Ramos (cell line): ENCODE measurements at regions not wholly inside any gene's neighbourhood (a gene's known extent, or its start where the extent isn't known, plus 50 kb on each side); places are given as distances from the start of the nearest gene placed in this dataset.

Experiments used
- in situ Hi-C: fragments of 300-500 bp; cut with MboI; formaldehyde crosslinking; loops from one replicate; pipeline ENCODE4 v1.14.3; 2022; ENCODE audit warnings: low sequenced_read_pairs; ENCODE audit not compliant: unreplicated experiment

DNA sequence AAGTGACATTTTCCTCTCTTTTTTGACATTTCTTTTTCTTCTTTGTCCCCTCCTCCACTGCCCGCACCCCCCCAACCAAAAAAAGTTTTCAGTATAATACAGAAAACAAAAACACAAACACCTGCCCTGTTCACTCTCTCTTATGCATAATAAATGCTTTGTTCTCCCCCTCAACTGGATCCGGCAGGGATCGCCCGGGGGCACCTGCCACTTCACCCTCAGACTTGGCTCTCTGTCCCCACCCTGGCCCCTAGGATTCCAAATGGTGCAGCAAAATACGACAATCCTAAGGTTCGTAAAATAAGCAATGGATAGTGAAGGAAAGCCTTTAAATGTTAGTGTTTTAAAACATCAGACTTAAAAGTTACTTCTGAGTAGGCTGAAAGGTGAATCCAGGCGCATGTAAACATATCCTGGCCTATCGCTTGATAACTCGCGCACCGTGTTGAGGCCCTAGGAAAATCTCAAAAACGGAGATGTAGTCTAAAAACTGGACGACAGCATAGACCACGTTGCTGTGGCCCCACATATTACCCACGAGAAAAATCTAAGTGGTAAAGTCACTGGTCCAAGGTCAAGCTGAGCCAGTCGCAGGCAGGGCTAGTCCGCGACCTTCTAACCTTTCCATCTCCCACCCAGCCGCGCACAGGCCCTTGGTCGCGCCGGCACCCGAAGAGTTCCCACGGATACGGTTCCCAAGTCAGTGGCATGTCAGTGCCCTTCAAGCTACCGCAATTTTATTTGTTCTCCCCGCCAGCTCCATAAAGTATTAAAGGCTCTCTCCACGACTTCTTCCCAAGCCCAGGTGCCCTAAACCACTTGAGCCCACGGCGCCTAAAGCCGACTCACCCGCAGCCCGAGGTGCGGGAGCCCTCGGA, 130.8 kb downstream of the OGFRL1 start:
- in situ Hi-C loops = loop anchor here (25.0 kb wide), 1 partner anchor 93 kb away; no protein-coding TSS in a partner anchor

DNA sequence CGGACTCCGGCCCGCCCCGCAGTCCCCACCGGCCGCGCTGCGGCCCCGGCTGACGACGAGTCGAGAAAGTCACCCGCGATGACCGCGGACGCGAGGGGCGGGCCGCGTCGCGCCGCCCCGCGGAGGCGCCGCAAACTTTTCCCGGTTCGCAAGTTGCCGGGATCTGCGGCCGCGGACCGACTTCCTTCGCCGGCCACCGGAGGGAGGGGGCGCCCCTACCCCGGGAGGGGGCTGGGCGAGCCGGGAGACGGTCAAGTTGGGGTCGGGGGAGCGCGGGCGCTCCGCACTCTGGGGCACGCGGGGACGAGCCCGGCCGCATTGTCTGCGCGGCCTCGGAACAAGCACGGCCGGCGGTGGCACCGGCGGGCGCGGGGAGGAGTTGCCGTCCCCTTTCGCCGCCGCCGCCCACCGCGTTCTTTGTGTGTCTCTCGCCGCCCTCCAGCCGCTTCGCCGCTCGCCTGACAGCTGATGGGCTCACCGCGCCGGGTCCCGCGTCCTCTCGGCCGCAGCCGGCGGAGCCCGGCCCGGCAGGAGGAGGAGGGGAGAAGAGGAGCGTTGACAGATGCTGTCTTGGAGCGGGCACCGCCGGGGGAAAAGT, 131.6 kb downstream of the OGFRL1 start:
- in situ Hi-C loops = loop anchor here (25.0 kb wide), 1 partner anchor 92 kb away; no protein-coding TSS in a partner anchor

GRCh38 chr6:71420693-71421328, 132.2 kb downstream of the OGFRL1 start:
- in situ Hi-C loops = loop anchor here (25.0 kb wide), 1 partner anchor 91 kb away; no protein-coding TSS in a partner anchor

GRCh38 chr6:71421611-71422010, 133.0 kb downstream of the OGFRL1 start:
- in situ Hi-C loops = loop anchor here (25.0 kb wide), 1 partner anchor 91 kb away; no protein-coding TSS in a partner anchor

DNA sequence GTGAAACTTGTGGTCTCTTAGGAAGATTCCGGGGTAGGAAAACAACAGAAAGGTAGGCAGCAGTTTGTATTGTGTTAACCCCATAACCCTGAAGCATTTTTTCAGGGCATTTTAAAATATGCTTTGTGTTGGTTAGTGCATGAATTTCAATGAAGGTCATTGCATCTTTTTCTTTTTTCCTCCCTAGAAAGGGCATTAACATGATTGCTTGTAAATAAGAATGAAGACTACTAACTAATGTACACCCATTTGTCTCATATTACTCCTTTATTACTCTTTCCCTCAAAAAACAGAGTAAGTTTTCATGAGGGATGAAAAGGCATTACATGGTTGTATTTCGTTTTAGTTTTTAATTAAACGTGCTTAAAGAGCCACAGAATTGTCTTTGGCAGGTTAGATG, 141.4 kb downstream of the OGFRL1 start:
- in situ Hi-C loops = no loop called here

DNA sequence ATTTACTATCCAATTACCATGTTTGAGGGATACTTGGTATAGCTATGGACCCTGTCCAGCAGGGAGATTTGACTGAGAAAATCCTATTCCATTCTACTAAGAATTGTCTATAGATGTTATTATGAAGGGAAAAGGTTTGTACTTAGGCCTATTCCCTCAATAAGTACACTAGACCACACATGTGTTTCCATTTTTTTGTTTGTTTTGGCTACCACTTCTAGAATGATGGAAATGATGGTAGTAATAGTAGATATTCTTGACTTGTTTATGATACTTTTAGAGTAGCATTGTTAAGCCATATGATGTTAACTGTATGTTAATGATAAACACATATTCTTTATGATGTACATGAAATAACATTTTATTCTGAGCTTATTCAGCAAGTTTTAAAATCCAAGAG, 144.8 kb downstream of the OGFRL1 start:
- in situ Hi-C loops = no loop called here

DNA sequence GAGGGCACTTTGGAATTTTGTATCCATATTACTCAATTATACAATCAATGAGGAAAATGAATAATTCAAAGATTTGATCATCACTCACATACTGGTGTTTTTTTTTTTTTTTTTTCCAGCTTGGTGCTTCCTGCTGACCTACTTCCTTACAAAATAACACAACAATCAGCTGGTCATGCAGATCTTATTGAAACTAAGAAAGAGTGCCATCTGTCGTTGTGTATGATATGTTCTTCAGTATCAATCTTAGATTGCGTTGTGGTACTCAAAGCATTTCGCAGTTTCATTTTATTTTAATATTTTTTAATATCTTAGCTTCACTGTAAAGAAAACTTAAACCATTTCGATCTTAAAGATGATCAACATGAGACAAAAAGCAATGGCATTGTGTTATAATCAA, 155.6 kb downstream of the OGFRL1 start:
- in situ Hi-C loops = no loop called here

- in situ Hi-C loops = no loop called here
Observed at GRCh38 chr6:71446057-71446456, 157.4 kb downstream of the OGFRL1 start.

GRCh38 chr6:71446470-71446869, 157.9 kb downstream of the OGFRL1 start:
- in situ Hi-C loops = no loop called here

GRCh38 chr6:71452697-71453370, 164.2 kb downstream of the OGFRL1 start:
- in situ Hi-C loops = no loop called here

- in situ Hi-C loops = no loop called here
Observed at GRCh38 chr6:71453371-71453706, 164.7 kb downstream of the OGFRL1 start.

- in situ Hi-C loops = no loop called here
Observed at GRCh38 chr6:71454056-71454455, 165.4 kb downstream of the OGFRL1 start.

DNA sequence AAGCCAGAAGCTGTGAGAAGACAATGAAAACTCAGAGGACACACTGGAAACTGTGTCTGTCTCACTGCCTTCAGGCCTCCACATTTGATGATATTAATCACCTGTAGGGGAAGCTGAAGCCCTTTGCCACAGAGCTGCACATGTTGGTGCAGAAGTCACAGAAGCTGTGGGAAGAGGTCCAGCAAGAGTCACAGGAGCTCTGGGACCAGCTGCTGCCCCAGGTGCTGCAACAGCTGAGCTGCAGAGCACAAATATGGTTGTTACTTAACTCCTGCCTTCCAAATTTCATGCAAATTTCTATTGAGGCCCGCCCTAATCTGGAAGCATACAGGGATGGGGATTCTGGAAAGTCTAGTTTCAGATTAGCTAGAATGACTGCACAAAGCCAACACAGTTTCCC, 169.3 kb downstream of the OGFRL1 start:
- in situ Hi-C loops = no loop called here

GRCh38 chr6:71459162-71459561, 170.6 kb downstream of the OGFRL1 start:
- in situ Hi-C loops = no loop called here

DNA sequence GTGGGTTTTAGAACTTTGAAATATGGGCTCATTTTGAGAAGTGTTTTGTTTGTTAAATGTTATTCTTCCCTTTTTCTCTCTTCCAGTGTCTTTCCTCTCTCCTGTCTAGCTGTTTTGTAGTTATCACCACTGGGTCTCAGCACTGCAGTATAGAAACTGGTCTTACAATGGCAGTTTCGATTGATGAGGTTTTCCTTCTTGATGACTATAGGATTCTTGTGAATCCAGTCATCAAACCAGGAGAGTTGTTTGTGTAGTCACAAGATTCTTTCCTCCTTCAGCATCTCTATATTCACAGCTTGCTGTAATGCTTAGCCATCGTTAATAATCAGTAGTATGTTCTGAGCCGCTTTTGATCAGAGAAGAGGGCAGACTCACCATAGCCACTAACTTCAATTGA, 172.3 kb downstream of the OGFRL1 start:
- in situ Hi-C loops = no loop called here

GRCh38 chr6:71463061-71463460, 174.4 kb downstream of the OGFRL1 start:
- in situ Hi-C loops = no loop called here

GRCh38 chr6:71465096-71465495, 176.5 kb downstream of the OGFRL1 start:
- in situ Hi-C loops = no loop called here

DNA sequence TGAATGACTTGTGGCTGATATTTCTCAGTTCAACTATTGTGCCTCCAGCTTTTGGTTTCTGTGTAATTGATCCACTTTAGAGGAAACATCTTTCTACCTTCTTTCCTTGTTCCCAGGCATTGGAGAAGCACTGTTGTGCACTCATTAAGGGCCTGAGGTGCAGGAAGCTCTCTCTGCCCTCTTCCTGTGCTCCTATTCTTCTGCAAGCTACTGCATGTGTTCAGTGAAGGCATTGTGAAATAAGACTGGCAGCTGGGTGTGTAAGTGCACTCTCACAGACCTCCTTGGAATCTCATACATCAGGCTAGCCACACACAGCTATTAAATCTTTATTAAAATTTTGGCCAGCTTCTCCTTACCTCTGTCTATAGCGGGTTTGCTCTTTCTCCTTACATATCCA, 177.8 kb downstream of the OGFRL1 start:
- in situ Hi-C loops = no loop called here

DNA sequence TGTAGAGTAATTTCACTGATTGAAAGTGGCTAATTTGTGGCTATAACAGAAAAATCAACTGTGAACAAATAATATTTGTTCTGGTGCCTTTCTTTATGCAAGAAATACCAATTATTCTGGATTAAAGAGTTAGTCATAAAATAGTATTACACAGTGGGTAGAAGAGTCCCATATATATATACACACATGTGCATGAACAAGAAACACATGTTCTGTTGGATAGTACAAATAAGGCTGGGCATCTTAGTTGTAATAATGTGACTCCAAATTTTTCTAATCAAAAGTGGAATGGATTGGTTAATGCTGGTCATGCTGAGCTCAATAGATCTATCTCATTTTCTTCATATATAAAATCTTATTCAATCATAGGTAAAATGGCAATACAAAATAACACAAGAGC, 179.4 kb downstream of the OGFRL1 start:
- in situ Hi-C loops = no loop called here

DNA sequence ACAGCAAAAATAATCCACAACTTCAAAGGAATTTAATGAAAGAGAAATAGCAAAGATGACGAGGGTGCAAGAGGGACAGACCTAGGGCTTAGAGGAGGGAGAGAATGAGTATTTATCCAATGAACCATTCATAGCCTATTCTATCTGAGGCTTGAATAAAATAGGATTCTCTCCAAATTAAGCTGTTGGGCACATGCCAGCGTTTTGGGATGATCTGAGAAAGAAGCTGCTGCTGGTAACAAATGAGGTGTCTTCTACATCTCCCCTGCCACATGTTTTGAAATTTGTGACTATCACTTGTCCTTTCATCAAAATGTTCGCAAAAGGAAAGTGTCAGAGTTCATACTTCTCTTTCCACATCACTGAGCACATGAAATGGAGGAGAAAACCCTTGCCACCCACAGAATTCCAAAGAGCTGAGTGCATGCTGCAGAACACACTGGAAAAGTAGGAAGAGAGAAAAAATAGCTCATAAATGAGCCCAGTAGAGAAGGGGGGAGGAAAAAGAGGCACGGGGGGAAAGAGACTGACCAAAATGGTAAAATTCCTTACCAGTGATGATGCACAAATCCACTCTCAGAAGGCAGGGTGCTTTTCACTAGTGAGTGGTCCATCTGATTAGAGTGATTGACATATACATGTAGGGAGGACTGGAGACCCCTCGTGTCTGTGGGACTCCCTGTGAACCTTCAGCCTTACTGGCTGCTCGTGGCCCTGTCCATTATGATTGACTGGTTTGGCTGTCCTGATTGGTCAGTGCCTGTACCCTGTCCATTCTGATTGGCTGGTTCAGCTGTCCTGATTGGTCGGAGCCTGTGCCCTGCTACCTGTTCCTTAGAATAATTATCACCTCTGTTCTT, 180.5 kb downstream of the OGFRL1 start:
- in situ Hi-C loops = no loop called here
